ENCODE measurements at regions not wholly inside any gene's neighbourhood (a gene's known extent, or its start where the extent isn't known, plus 50 kb on each side); places are given as distances from the start of the nearest gene placed in this dataset.
"Not testable (repeated sequence)": the region's sequence is repeated elsewhere in the genome, so short reads cannot be mapped to it uniquely, and the experiment has no call there.

DNA sequence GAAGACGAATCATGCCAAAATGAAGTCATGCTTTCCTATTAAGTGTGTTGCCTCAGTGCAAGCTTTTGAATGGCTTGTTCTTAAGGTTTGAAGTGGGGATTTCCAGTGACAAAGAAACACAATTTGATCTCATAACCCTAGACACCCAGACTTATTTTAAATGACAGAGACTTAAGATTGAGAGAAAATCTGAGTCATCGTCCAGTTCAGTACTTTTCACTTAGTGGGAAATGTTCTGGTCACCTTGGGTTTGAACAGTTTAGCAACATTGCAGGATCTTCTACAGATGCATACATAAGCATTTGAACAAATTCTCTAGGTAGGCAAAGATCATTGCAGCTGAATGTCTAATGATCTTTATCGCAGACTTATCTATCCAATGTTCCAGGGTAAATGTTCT is 926.7 kb upstream of the ADAMTS5 start:
- not testable (repeated sequence) for ATAC-seq; H3K36me3 Mint-ChIP-seq; H3K4me1 Mint-ChIP-seq; H3K9me3 Mint-ChIP-seq; DNase-seq (ENCODE audit: low spot score in 2 of 2); H3K27ac Mint-ChIP-seq; H3K4me3 Mint-ChIP-seq

GRCh38 chr21:27891495-27891894 is 924.6 kb upstream of the ADAMTS5 start:
- not testable (repeated sequence) for DNase-seq (ENCODE audit: low spot score in 2 of 2); H3K36me3 Mint-ChIP-seq; H3K4me3 Mint-ChIP-seq; H3K27ac Mint-ChIP-seq; H3K9me3 Mint-ChIP-seq; ATAC-seq; H3K4me1 Mint-ChIP-seq

DNA sequence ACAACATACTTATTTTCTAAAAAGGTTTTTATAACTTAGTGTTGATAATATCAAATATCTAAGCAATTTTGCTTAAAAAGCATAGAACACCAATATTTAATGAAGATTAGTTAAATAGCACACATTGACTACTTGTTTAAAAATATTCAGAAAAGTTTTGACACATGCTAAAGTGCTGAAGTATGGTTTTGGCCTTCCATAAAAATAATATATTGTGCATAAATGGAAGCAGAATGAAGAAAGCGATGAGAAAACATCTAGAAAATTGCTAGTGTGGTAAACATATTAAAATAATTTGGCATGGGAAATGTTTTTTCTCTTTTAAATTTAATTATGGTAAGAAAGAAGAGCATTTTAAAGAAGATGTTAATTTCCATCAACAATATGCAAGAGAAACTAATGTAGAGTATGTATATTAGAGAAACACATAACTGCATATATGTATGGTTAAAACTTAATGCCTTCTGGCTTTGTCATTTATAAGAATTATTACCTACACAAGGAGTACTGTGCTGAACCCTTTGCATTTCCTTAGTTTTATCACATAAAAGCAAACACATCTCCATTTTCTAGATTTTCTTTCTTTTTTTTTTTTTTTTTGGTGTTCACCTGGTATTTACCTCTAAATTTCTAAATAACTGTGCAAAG is 921.0 kb upstream of the ADAMTS5 start:
- not testable (repeated sequence) for H3K9me3 Mint-ChIP-seq; ATAC-seq; DNase-seq (ENCODE audit: low spot score in 2 of 2); H3K27ac Mint-ChIP-seq; H3K36me3 Mint-ChIP-seq; H3K4me3 Mint-ChIP-seq; H3K4me1 Mint-ChIP-seq

DNA sequence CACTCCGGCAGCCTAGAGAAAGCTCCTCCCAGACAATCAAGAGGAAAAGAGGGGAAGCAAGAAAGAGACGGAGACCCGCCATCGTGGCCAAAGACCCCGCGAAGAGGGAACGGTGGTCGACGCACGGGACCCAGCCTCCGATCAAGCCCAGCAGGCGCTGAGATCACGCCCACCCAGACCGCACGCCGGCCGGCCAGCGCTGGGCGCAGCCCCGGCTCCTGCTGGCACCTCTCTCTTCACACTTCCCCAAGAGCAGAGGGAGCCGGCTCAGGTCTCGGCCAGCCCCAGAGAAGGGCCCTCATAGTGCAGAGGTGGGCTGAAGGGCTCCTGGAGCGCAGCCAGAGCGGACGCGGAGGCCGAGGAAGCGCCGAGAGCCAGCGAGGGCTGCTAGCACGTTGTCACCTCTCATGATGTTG is 918.4 kb upstream of the ADAMTS5 start:
- no peak for ATAC-seq
- Mint-ChIP-seq H3K36me3 (no peaks in the 10 kb centered on the region), H3K4me3 (no peak overlapping the region), H3K27ac (no peak overlapping the region), H3K4me1 (no peaks in the 10 kb centered on the region), H3K9me3 (peaks cover 3% of the 10 kb centered on the region)
- no peak for DNase-seq (ENCODE audit: low spot score in 2 of 2)

GRCh38 chr21:27881331-27881730 is 914.4 kb upstream of the ADAMTS5 start:
- not testable (repeated sequence) for H3K4me3 Mint-ChIP-seq, H3K4me1 Mint-ChIP-seq, ATAC-seq

GRCh38 chr21:27872411-27872810 is 905.5 kb upstream of the ADAMTS5 start:
- not testable (repeated sequence) for H3K27ac Mint-ChIP-seq; H3K4me3 Mint-ChIP-seq; DNase-seq (ENCODE audit: low spot score in 2 of 2); H3K4me1 Mint-ChIP-seq; H3K9me3 Mint-ChIP-seq; ATAC-seq; H3K36me3 Mint-ChIP-seq

More at GRCh38 chr21:27881331-27881730, 914.4 kb upstream of the ADAMTS5 start:
- H3K27ac Mint-ChIP-seq; DNase-seq (ENCODE audit: low spot score in 2 of 2); H3K9me3 Mint-ChIP-seq; H3K36me3 Mint-ChIP-seq: not testable (repeated sequence)

- not testable (repeated sequence) for ATAC-seq; DNase-seq (ENCODE audit: low spot score in 2 of 2); H3K4me1 Mint-ChIP-seq; H3K9me3 Mint-ChIP-seq; H3K4me3 Mint-ChIP-seq; H3K27ac Mint-ChIP-seq; H3K36me3 Mint-ChIP-seq
Observed at GRCh38 chr21:27870755-27871154, 903.9 kb upstream of the ADAMTS5 start.

- H3K36me3 Mint-ChIP-seq; H3K4me1 Mint-ChIP-seq; ATAC-seq; H3K9me3 Mint-ChIP-seq; H3K4me3 Mint-ChIP-seq; H3K27ac Mint-ChIP-seq; DNase-seq (ENCODE audit: low spot score in 2 of 2): not testable (repeated sequence)
Observed at GRCh38 chr21:27860314-27860955, 893.5 kb upstream of the ADAMTS5 start.

- H3K27ac Mint-ChIP-seq; H3K9me3 Mint-ChIP-seq; ATAC-seq; H3K4me1 Mint-ChIP-seq; DNase-seq (ENCODE audit: low spot score in 2 of 2); H3K36me3 Mint-ChIP-seq; H3K4me3 Mint-ChIP-seq: not testable (repeated sequence)
Observed at GRCh38 chr21:27858053-27858825, 891.4 kb upstream of the ADAMTS5 start.

DNA sequence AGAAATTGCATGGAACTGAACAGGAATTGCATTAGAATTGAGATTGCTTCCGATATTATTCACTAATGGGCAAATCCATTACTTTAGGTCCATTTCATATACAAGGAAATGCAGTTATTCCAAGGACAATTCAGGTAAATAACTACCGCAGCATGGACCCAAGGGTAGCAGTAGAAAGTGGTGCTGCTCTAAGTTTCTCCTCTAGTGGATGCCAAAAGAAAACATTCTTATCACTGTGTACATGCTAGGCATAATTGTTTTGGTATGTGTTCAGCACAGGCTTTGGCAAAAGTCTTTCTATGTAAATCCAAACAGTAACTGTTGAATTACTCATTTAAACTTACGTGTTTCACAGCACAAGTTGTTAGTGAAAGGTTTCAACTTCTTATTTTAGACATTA is 890.1 kb upstream of the ADAMTS5 start:
- not testable (repeated sequence) for H3K27ac Mint-ChIP-seq; H3K4me1 Mint-ChIP-seq; H3K36me3 Mint-ChIP-seq; ATAC-seq; H3K4me3 Mint-ChIP-seq; H3K9me3 Mint-ChIP-seq; DNase-seq (ENCODE audit: low spot score in 2 of 2)

- no peak overlapping the region for H3K4me3 Mint-ChIP-seq
- DNase-seq (ENCODE audit: low spot score in 2 of 2): no peak
- no peak overlapping the region for H3K27ac Mint-ChIP-seq
- no peak for ATAC-seq
- H3K36me3 Mint-ChIP-seq: no peaks in the 10 kb centered on the region
- H3K9me3 Mint-ChIP-seq: peaks cover 5% of the 10 kb centered on the region
- no peaks in the 10 kb centered on the region for H3K4me1 Mint-ChIP-seq
Observed at GRCh38 chr21:27841084-27841672, 874.3 kb upstream of the ADAMTS5 start.

GRCh38 chr21:27840262-27840661 is 873.4 kb upstream of the ADAMTS5 start:
- ATAC-seq (no peak), DNase-seq (ENCODE audit: low spot score in 2 of 2) (no peak)
- no peak overlapping the region for H3K27ac Mint-ChIP-seq
- no peak overlapping the region for H3K4me3 Mint-ChIP-seq
- no peaks in the 10 kb centered on the region for H3K4me1 Mint-ChIP-seq
- H3K9me3 Mint-ChIP-seq: peaks cover 6% of the 10 kb centered on the region
- H3K36me3 Mint-ChIP-seq: no peaks in the 10 kb centered on the region

GRCh38 chr21:27839512-27840115 is 872.7 kb upstream of the ADAMTS5 start:
- no peak for DNase-seq (ENCODE audit: low spot score in 2 of 2)
- no peak for ATAC-seq
- Mint-ChIP-seq H3K27ac (no peak overlapping the region), H3K4me1 (no peaks in the 10 kb centered on the region), H3K36me3 (no peaks in the 10 kb centered on the region), H3K4me3 (no peak overlapping the region), H3K9me3 (peaks cover 6% of the 10 kb centered on the region)

DNA sequence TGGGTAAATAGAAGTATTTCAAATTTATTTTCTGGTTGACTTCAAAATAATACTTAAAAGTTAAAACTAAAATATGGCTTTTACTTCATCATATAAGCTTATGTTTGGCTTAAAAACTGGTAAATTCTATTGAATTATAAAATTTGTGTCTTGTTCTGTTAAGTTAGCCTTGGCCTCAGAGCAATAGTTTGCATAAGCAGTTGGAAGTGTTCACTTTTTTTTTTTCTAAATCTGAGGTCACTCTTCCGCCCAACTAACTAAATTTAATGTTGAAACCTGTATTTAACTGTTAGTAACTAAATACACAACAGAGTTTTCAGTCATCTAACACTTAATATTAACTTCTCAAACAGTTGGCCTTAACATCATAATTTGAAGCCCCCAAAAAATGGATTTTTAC is 871.7 kb upstream of the ADAMTS5 start:
- Mint-ChIP-seq H3K27ac (no peak overlapping the region), H3K4me1 (no peaks in the 10 kb centered on the region), H3K36me3 (no peaks in the 10 kb centered on the region), H3K9me3 (peaks cover 9% of the 10 kb centered on the region), H3K4me3 (no peak overlapping the region)
- DNase-seq (ENCODE audit: low spot score in 2 of 2) (no peak), ATAC-seq (no peak)

DNA sequence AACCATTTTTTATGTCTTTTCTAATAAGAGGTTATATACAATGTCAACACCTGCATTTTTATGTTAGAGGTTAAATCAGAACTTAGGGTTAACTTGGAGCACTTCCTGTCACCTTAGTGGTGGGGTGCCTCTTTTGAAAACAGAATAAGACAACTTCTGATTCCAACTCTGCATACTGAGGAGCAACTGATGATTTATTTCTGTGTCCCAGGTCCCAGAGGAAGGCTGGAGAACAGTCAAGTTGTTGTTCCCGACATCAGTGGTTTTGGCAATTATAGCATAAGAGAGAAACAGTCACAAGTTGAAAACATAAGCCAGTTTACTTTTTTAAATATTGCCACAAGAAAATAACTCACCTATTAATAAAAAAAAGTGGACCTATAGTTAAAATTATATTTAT is 871.0 kb upstream of the ADAMTS5 start:
- Mint-ChIP-seq H3K9me3 (peaks cover 6% of the 10 kb centered on the region), H3K4me3 (no peak overlapping the region), H3K4me1 (no peaks in the 10 kb centered on the region), H3K27ac (no peak overlapping the region), H3K36me3 (no peaks in the 10 kb centered on the region)
- ATAC-seq (no peak), DNase-seq (ENCODE audit: low spot score in 2 of 2) (no peak)
